H1 (cell line): ENCODE measurements at regions not wholly inside any gene's neighbourhood (a gene's known extent, or its start where the extent isn't known, plus 50 kb on each side); places are given as distances from the start of the nearest gene placed in this dataset.

Experiments used
- CBX8 ChIP-seq: fragments of 300-800, 300-1000 bp; sonication (generic); IDR thresholded peaks from 2 replicates; pipeline ENCODE4 v1.7.1; 2016; ENCODE audit warnings: low read depth, low read length, borderline replicate concordance
- CHD7 ChIP-seq: fragments of 300-600 bp; sonication (generic); IDR thresholded peaks from 2 replicates; pipeline ENCODE4 v1.7.1; 2012; ENCODE audit warnings: low read length, moderate library complexity, mild to moderate bottlenecking, inconsistent platforms; ENCODE audit not compliant: insufficient replicate concordance
- E2F6 ChIP-seq: IDR thresholded peaks from 2 replicates; pipeline ENCODE4 v1.6.1; 2012; ENCODE audit warnings: inconsistent platforms
- GABPA ChIP-seq: IDR thresholded peaks from 2 replicates; pipeline ENCODE4 v1.6.1; 2011; ENCODE audit warnings: mild to moderate bottlenecking, low read length, moderate library complexity, borderline replicate concordance; ENCODE audit not compliant: insufficient read depth
- POLR2A ChIP-seq, 2 experiments: IDR thresholded peaks; 1 replicate in 1 of 2; 2 replicates in 1 of 2; pipeline ENCODE4 v1.6.1; 2011; ENCODE audit warnings: low read depth in 2 of 2, low read length in 2 of 2, mild to moderate bottlenecking in 2 of 2; ENCODE audit errors: control extremely low read depth in 1 of 2

DNA sequence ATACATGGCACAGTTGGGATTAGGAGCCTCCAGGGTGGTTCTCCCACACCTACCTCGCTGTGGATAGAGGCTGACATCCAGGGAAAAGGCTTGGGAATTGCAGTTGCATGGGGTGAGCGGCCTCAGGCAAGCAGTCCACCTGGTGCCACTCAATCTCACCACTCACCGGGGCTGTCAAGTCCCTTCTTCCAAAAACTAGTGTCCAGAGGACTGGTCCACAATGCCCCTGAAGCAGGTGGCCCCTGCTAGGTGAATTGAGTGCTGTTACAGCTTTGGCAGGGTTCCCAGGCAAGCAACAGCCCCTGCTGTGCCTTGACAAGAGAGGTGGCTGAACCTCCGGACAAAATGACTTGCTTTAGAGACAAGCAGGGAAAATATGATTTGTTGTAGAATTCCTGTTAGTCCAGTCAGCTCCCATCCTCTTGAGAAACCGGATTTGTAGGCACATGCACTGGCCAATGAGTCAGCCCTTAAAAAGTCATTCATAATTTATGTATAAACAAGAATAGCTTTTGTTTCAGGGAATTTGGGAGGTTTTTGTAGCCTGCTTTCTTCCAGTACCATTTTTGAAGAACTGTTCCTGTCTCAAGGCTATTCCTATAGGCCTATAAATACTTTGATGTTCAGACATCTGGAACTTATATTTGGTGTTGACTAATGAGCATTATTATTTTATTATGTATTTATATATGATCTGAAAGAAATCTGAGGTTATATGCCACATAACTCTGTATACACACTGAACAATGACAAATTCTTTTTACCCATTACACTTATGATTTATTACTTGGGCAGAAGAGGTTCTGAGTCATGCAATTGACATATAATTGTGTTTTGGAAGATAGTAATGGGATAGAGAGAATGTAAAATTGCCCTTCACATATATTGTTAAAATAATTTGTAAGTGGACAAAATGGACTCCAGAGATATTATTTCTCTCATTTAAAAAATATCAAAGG is 411.1 kb downstream of the ACTL7B start (continued):
- TF ChIP-seq CHD7: no peak
- no peak for TF ChIP-seq POLR2A (IDR thresholded peaks at IDR 0.05; ENCODE audit: control extremely low read depth in 1 of 2, low read depth in 2 of 2, low read length in 2 of 2)
- no peak for TF ChIP-seq E2F6
- no peak for TF ChIP-seq GABPA
- no peak for TF ChIP-seq CBX8
- TF ChIP-seq, all 59 proteins: peak for 1
